Keratinocyte (primary cell): ENCODE measurements at regions not wholly inside any gene's neighbourhood (a gene's known extent, or its start where the extent isn't known, plus 50 kb on each side); places are given as distances from the start of the nearest gene placed in this dataset.

Experiments
- DNase-seq: peaks from one replicate; pipeline ENCODE4 v3.0.0-alpha.2; 2011; ENCODE audit warnings: low read depth, missing footprints, low spot score
- FAIRE-seq: peaks from 2 replicates; lab custom pipeline; 2011; peaks lifted over from hg19 to GRCh38; lab: Jason Lieb, UNC
- H2AFZ ChIP-seq: 2 replicates; pipeline ENCODE4 v1.6.0; 2012; ENCODE audit warnings: low read length, control low read depth, inconsistent platforms; ENCODE audit not compliant: control insufficient read depth
- H3K27ac ChIP-seq: 2 replicates; pipeline ENCODE4 v1.5.1; 2011; ENCODE audit warnings: low read length; ENCODE audit not compliant: control insufficient read depth, insufficient read depth
- H3K27me3 ChIP-seq: 3 replicates; pipeline ENCODE4 v1.6.0; 2011; ENCODE audit warnings: low read length; ENCODE audit not compliant: control insufficient read depth, insufficient read depth; ENCODE audit errors: extremely low read depth
- H3K36me3 ChIP-seq, 2 experiments: 2 replicates in 1 of 2; 3 replicates in 1 of 2; pipeline ENCODE4 v1.5.1; 2011; ENCODE audit warnings: low read length in 2 of 2, mild to moderate bottlenecking in 1 of 2; ENCODE audit not compliant: control insufficient read depth in 2 of 2, insufficient read depth in 2 of 2; ENCODE audit errors: extremely low read depth in 1 of 2
- H3K4me1 ChIP-seq: 3 replicates; pipeline ENCODE4 v1.5.1; 2011; ENCODE audit warnings: low read length; ENCODE audit not compliant: control insufficient read depth, insufficient read depth; ENCODE audit errors: extremely low read depth
- H3K4me2 ChIP-seq: 3 replicates; pipeline ENCODE4 v1.6.0; 2011; ENCODE audit warnings: low read depth, low read length; ENCODE audit not compliant: control insufficient read depth, insufficient read depth; ENCODE audit errors: extremely low read depth
- H3K4me3 ChIP-seq, 3 experiments: fragments of 200-600 bp in 1 of 3; sonication (generic) in 1 of 3; 2 replicates in 2 of 3; 3 replicates in 1 of 3; pipeline ENCODE4 v1.5.1; 2011 to 2016; ENCODE audit warnings: low read length in 3 of 3, mild to moderate bottlenecking in 3 of 3, control low read depth in 2 of 3, inconsistent platforms in 1 of 3, low read depth in 1 of 3, mixed read lengths in 1 of 3, mixed run types in 1 of 3, moderate library complexity in 1 of 3; ENCODE audit not compliant: control insufficient read depth in 2 of 3, insufficient read depth in 2 of 3; ENCODE audit errors: extremely low read depth in 1 of 3
- H3K79me2 ChIP-seq: 2 replicates; pipeline ENCODE4 v1.6.0; 2012; ENCODE audit warnings: low read length; ENCODE audit not compliant: control insufficient read depth, insufficient read depth
- H3K9ac ChIP-seq: 3 replicates; pipeline ENCODE4 v1.6.0; 2011; ENCODE audit warnings: low read length; ENCODE audit not compliant: control insufficient read depth, insufficient read depth; ENCODE audit errors: extremely low read depth
- H3K9me1 ChIP-seq: 3 replicates; pipeline ENCODE4 v1.6.0; 2011; ENCODE audit warnings: low read length; ENCODE audit not compliant: control insufficient read depth, insufficient read depth; ENCODE audit errors: extremely low read depth
- H3K9me3 ChIP-seq: 2 replicates; pipeline ENCODE4 v1.5.1; 2012; ENCODE audit warnings: low read depth, low read length; ENCODE audit not compliant: control insufficient read depth
- H4K20me1 ChIP-seq: 3 replicates; pipeline ENCODE4 v1.6.0; 2011; ENCODE audit warnings: low read length; ENCODE audit not compliant: control insufficient read depth, insufficient read depth; ENCODE audit errors: extremely low read depth
- CTCF ChIP-seq, 3 experiments: IDR thresholded peaks in 1 of 3; conservative IDR thresholded peaks in 1 of 3; optimal IDR thresholded peaks in 1 of 3; 2 replicates in 2 of 3; 3 replicates in 1 of 3; pipeline versions ENCODE3 to v1.5.1; 2011; ENCODE audit warnings: low read length in 3 of 3, mild to moderate bottlenecking in 3 of 3, moderate library complexity in 2 of 3, control low read depth in 1 of 3, inconsistent platforms in 1 of 3; ENCODE audit not compliant: insufficient read depth in 2 of 3; ENCODE audit errors: extremely low read depth in 1 of 3
- EZH2 ChIP-seq: IDR thresholded peaks from one replicate; pipeline ENCODE4 v1.6.1; 2012; ENCODE audit warnings: inconsistent platforms, mild to moderate bottlenecking, low read length, moderate library complexity
- dilution Hi-C: fragments of 300-500 bp; cut with MboI; formaldehyde crosslinking; loops from one replicate; pipeline ENCODE4 v1.7.0; 2020; ENCODE audit warnings: low sequenced_read_pairs; ENCODE audit not compliant: extremely low pct_ligation_motif_present

- FAIRE-seq (no peak), DNase-seq (no peak)
- no peak overlapping the region for H3K4me2 ChIP-seq
- H3K9ac ChIP-seq, result no peak overlapping the region
- no peaks in the 10 kb centered on the region for H3K79me2 ChIP-seq
- H3K4me3 ChIP-seq, result no peak overlapping the region
- H3K9me3 ChIP-seq, result peaks cover 7% of the 10 kb centered on the region
- H3K27me3 ChIP-seq, result no peaks in the 10 kb centered on the region
- no peak for TF ChIP-seq EZH2
- no peak for TF ChIP-seq CTCF (optimal IDR thresholded peaks at IDR 0.05 in 1 of 3, IDR thresholded peaks at IDR 0.05 in 1 of 3, conservative IDR thresholded peaks at IDR 0.05 in 1 of 3; ENCODE audit: extremely low read depth in 1 of 3, insufficient read depth in 2 of 3, low read length in 3 of 3)
- no peaks in the 10 kb centered on the region for H3K9me1 ChIP-seq
- no peaks in the 10 kb centered on the region for H3K36me3 ChIP-seq
- dilution Hi-C loops, result no loop called here
- H2AFZ ChIP-seq, result no peak overlapping the region
- H4K20me1 ChIP-seq, result no peaks in the 10 kb centered on the region
- no peaks in the 10 kb centered on the region for H3K4me1 ChIP-seq
- no peak overlapping the region for H3K27ac ChIP-seq
Observed at GRCh38 chr2:3954261-3954660, 250.9 kb downstream of the DCDC2C start.

DNA sequence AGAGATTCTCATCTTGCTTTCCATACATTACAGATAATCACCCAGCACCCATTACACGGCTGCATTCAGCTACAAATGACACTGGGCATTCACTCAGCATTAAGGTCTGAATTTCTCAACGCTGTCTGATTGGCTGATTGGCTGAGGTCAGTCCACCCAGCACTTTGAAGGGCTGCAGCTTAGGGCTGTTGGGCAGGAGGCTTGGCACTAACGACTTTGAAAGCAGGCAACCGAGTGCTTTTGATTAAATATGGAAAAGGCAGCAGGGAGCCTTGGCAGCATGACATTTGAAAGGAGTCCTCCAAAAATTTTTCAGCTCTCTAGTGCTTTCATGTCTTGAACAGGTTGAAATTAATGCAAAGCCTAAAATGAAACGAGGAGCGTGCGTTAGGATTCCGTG lies 253.0 kb downstream of the DCDC2C start:
- dilution Hi-C loops, result no loop called here

More for the DNA sequence above, 253.0 kb downstream of the DCDC2C start:
- no peaks in the 10 kb centered on the region for H3K79me2 ChIP-seq
- no peak overlapping the region for H3K4me3 ChIP-seq
- H2AFZ ChIP-seq, result no peak overlapping the region
- TF ChIP-seq CTCF (optimal IDR thresholded peaks at IDR 0.05 in 1 of 3, IDR thresholded peaks at IDR 0.05 in 1 of 3, conservative IDR thresholded peaks at IDR 0.05 in 1 of 3; ENCODE audit: extremely low read depth in 1 of 3, insufficient read depth in 2 of 3, low read length in 3 of 3), result no peak
- no peak for TF ChIP-seq EZH2
- FAIRE-seq (no peak), DNase-seq (no peak)
- no peak overlapping the region for H3K9ac ChIP-seq
- H3K27me3 ChIP-seq, result no peaks in the 10 kb centered on the region
- H3K27ac ChIP-seq, result no peak overlapping the region
- peaks cover 2% of the 10 kb centered on the region for H3K9me3 ChIP-seq
- H3K4me1 ChIP-seq, result no peaks in the 10 kb centered on the region
- H3K4me2 ChIP-seq, result no peak overlapping the region
- no peaks in the 10 kb centered on the region for H3K9me1 ChIP-seq
- no peaks in the 10 kb centered on the region for H4K20me1 ChIP-seq
- no peaks in the 10 kb centered on the region for H3K36me3 ChIP-seq
